HFFc6 (cell line): ENCODE measurements at regions not wholly inside any gene's neighbourhood (a gene's known extent, or its start where the extent isn't known, plus 50 kb on each side); places are given as distances from the start of the nearest gene placed in this dataset.
A peak's percentile ranks its signal among the peaks of the same experiment; 100 is the strongest.

Source experiments
- DNase-seq: peaks from one replicate; pipeline ENCODE4 v3.0.0-alpha.2; 2018
- H3K27ac Mint-ChIP-seq: 2 replicates; pipeline ENCODE4 v1.8.0; 2020; ENCODE audit warnings: mild to moderate bottlenecking, mixed read lengths
- H3K27me3 Mint-ChIP-seq: 2 replicates; pipeline ENCODE4 v1.8.0; 2021; ENCODE audit warnings: mild to moderate bottlenecking, moderate library complexity, mixed read lengths; ENCODE audit not compliant: insufficient read depth
- H3K36me3 Mint-ChIP-seq: 2 replicates; pipeline ENCODE4 v1.8.0; 2021; ENCODE audit warnings: low read depth, mixed read lengths
- H3K4me1 Mint-ChIP-seq: 2 replicates; pipeline ENCODE4 v1.8.0; 2020; ENCODE audit warnings: low read depth, mixed read lengths
- H3K4me3 Mint-ChIP-seq: 2 replicates; pipeline ENCODE4 v1.8.0; 2020; ENCODE audit warnings: mild to moderate bottlenecking, moderate library complexity, mixed read lengths
- H3K9me3 Mint-ChIP-seq: 2 replicates; pipeline ENCODE4 v1.8.0; 2020; ENCODE audit warnings: mild to moderate bottlenecking, mixed read lengths
- CTCF ChIP-seq: fragments of 200-600 bp; sonication (generic); IDR thresholded peaks from 2 replicates; pipeline ENCODE4 v1.5.0; 2021; ENCODE audit warnings: antibody characterized with exemption, mild to moderate bottlenecking

DNA sequence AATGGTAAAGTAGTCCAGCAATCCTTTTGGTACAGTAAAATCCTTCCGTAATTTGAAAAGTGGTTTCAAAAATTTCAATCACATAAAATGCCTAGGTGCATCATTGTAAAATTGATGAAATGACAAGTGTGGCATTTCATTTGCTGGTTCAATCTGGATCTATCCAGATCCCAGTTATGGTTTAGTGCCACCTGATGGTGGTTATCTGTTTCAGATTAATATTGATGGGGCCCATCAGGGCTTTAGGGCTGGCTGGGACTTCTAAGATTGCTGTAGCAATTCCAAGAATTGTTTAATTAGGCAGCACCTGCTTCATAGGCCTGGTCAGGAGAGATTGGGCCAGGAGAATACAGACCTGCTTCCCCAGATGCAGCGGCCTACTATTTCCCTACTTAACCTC, 55.5 kb upstream of the PIK3C3 start:
- Mint-ChIP-seq H3K9me3 (peaks cover 21% of the 10 kb centered on the region), H3K27me3 (no peaks in the 10 kb centered on the region), H3K36me3 (peaks cover 17% of the 10 kb centered on the region), H3K4me1 (no peaks in the 10 kb centered on the region), H3K27ac (no peak overlapping the region), H3K4me3 (no peak overlapping the region)
- peak; percentile 54 for TF ChIP-seq CTCF
- no peak for DNase-seq

GRCh38 chr18:41893432-41893831, 61.6 kb upstream of the PIK3C3 start:
- TF ChIP-seq CTCF: no peak
- no peaks in the 10 kb centered on the region for H3K4me1 Mint-ChIP-seq
- DNase-seq: no peak
- H3K27me3 Mint-ChIP-seq: no peaks in the 10 kb centered on the region
- H3K27ac Mint-ChIP-seq: no peak overlapping the region
- peaks cover 17% of the 10 kb centered on the region for H3K36me3 Mint-ChIP-seq
- no peak overlapping the region for H3K4me3 Mint-ChIP-seq
- H3K9me3 Mint-ChIP-seq: peaks cover 21% of the 10 kb centered on the region

DNA sequence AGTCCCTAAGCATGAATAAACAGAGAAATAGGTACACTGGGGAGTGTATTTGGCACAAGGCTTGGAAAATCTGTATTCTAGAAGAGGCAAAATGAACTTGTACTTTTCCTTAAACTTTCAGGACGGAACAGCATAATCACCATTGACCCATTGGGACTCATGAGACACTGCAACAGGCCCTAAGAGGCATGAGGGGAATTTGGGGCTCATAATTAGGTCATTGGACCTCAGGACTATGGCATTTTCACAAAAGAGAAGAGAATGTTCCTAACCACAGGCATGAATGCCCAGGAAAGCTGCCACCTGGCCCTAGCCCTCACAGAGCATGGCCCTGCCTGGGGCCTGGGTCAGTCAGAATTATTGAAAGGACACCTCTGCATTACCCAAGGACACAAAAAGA, 67.9 kb upstream of the PIK3C3 start:
- TF ChIP-seq CTCF: no peak
- Mint-ChIP-seq H3K36me3 (no peaks in the 10 kb centered on the region), H3K27me3 (no peaks in the 10 kb centered on the region), H3K4me3 (no peak overlapping the region), H3K9me3 (no peaks in the 10 kb centered on the region), H3K27ac (no peak overlapping the region; the same call in 1 of the 2 replicates), H3K4me1 (peaks cover 15% of the 10 kb centered on the region)
- no peak for DNase-seq

DNA sequence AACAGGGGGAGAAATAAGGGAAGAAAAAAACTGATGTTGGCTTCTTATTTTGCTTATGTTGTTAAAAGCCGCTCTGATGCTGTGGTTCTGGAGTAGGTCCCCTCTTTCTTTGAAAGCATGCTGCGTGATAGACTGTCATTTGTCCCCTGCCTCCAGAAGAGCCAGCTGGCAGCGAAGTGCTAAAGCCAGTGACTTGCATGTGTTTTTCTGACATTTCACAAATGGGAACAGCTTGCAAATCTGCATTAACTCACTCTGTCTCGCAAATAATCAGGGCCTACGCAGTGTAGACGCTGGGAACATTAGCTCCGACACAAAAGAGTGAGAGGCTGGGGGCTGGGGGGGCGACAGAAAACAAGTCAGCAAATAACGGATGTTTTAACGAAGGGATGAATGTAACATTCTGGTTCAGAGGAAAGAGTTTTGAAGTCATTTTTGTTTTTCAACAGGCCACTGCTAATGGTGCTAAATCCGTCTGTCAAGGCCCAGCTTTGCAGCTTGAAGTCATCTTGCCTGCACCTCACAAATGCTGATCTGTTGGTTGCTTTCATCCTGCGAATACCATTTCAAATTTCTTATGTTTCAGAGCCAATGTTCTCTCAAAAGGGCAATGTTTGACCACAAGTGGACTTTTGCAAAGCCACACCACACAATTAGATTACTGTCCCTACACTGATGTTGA, 68.8 kb upstream of the PIK3C3 start:
- H3K27me3 Mint-ChIP-seq: no peaks in the 10 kb centered on the region
- TF ChIP-seq CTCF: no peak
- H3K4me1 Mint-ChIP-seq: peaks cover 15% of the 10 kb centered on the region
- H3K36me3 Mint-ChIP-seq: no peaks in the 10 kb centered on the region
- no peak overlapping the region for H3K4me3 Mint-ChIP-seq
- H3K9me3 Mint-ChIP-seq: no peaks in the 10 kb centered on the region
- DNase-seq: no peak
- H3K27ac Mint-ChIP-seq: no peak overlapping the region

GRCh38 chr18:41881285-41881684, 73.7 kb upstream of the PIK3C3 start:
- DNase-seq: peak; percentile 49
- Mint-ChIP-seq H3K27me3 (no peaks in the 10 kb centered on the region), H3K36me3 (no peaks in the 10 kb centered on the region), H3K9me3 (no peaks in the 10 kb centered on the region), H3K4me3 (no peak overlapping the region; the same call in 1 of the 2 replicates), H3K4me1 (peaks cover 6% of the 10 kb centered on the region), H3K27ac (peak overlapping the region; percentile 43; the same call in 1 of the 2 replicates)
- TF ChIP-seq CTCF: no peak

DNA sequence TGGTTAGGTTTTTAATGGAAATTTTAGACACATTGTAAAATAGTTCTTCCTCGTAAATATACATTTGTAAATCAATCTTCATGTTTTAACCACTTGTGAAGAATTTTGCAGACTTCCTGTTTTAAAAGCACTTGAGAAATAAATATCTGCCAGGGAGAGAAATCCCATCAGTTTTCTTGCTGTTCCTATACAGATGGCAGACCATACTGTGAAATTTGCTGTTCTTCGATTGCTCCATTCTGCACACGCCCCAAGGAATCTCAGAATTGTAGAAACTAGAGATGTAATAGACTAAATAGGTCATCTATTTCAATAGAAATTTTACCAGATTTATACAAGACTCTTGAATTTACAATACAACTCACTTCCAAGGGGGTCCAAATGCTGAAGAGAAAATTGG, 75.8 kb upstream of the PIK3C3 start:
- no peaks in the 10 kb centered on the region for H3K27me3 Mint-ChIP-seq
- no peaks in the 10 kb centered on the region for H3K9me3 Mint-ChIP-seq
- no peak for DNase-seq
- no peak overlapping the region for H3K4me3 Mint-ChIP-seq
- no peak overlapping the region for H3K27ac Mint-ChIP-seq
- H3K36me3 Mint-ChIP-seq: no peaks in the 10 kb centered on the region
- TF ChIP-seq CTCF: no peak
- H3K4me1 Mint-ChIP-seq: peaks cover 25% of the 10 kb centered on the region
